ENCODE measurements at regions not wholly inside any gene's neighbourhood (a gene's known extent, or its start where the extent isn't known, plus 50 kb on each side); places are given as distances from the start of the nearest gene placed in this dataset.

GRCh38 chr2:7767902-7768301, 850.7 kb downstream of the RNF144A start:
- H3K27ac Mint-ChIP-seq = no peak overlapping the region
- intact Hi-C loops (cut with micrococcal nuclease) = no loop called here
- CTCF ChIA-PET = no interaction called here
- H3K4me3 Mint-ChIP-seq = no peak overlapping the region
- H3K9me3 Mint-ChIP-seq = peaks cover 15% of the 10 kb centered on the region
- H3K4me1 Mint-ChIP-seq (ENCODE audit: low read depth) = peaks cover 2% of the 10 kb centered on the region
- DNase-seq = no peak
- H3K36me3 Mint-ChIP-seq (ENCODE audit: low read depth) = peaks cover 13% of the 10 kb centered on the region
- peaks cover 4% of the 10 kb centered on the region for H3K27me3 Mint-ChIP-seq (ENCODE audit: low read depth)

GRCh38 chr2:7771781-7772180, 854.6 kb downstream of the RNF144A start:
- intact Hi-C loops (cut with micrococcal nuclease) = no loop called here
- Mint-ChIP-seq H3K36me3 (ENCODE audit: low read depth) (no peaks in the 10 kb centered on the region), H3K9me3 (no peaks in the 10 kb centered on the region), H3K27ac (no peak overlapping the region), H3K4me1 (ENCODE audit: low read depth) (peaks cover 20% of the 10 kb centered on the region), H3K27me3 (ENCODE audit: low read depth) (no peaks in the 10 kb centered on the region), H3K4me3 (no peak overlapping the region)
- CTCF ChIA-PET = interaction anchor here (1.2 kb wide), 1 partner anchor 14 kb away, joined by 4 read pairs; no protein-coding TSS in a partner anchor
- no peak for DNase-seq

GRCh38 chr2:7773362-7774360, 856.4 kb downstream of the RNF144A start:
- Mint-ChIP-seq H3K27ac (no peak overlapping the region), H3K36me3 (ENCODE audit: low read depth) (no peaks in the 10 kb centered on the region), H3K4me1 (ENCODE audit: low read depth) (peaks cover 20% of the 10 kb centered on the region), H3K9me3 (no peaks in the 10 kb centered on the region), H3K4me3 (no peak overlapping the region), H3K27me3 (ENCODE audit: low read depth) (no peaks in the 10 kb centered on the region)
- intact Hi-C loops (cut with micrococcal nuclease) = loop anchor here (1.0 kb wide), 2 partner anchors 15 to 53 kb away; no protein-coding TSS in a partner anchor
- CTCF ChIA-PET = no interaction called here
- DNase-seq = peak; percentile 59

- CTCF ChIA-PET = no interaction called here
- intact Hi-C loops (cut with micrococcal nuclease) = no loop called here
These were observed 857.3 kb downstream of the RNF144A start for GRCh38 chr2:7774481-7774880.

GRCh38 chr2:7777668-7778067, 860.5 kb downstream of the RNF144A start:
- no peak for DNase-seq
- Mint-ChIP-seq H3K4me1 (ENCODE audit: low read depth) (peaks cover 20% of the 10 kb centered on the region), H3K36me3 (ENCODE audit: low read depth) (no peaks in the 10 kb centered on the region), H3K9me3 (no peaks in the 10 kb centered on the region), H3K27me3 (ENCODE audit: low read depth) (no peaks in the 10 kb centered on the region), H3K27ac (no peak overlapping the region), H3K4me3 (no peak overlapping the region)
- intact Hi-C loops (cut with micrococcal nuclease) = no loop called here
- CTCF ChIA-PET = no interaction called here

More at GRCh38 chr2:7774481-7774880, 857.3 kb downstream of the RNF144A start:
- Mint-ChIP-seq H3K9me3 (no peaks in the 10 kb centered on the region), H3K36me3 (ENCODE audit: low read depth) (no peaks in the 10 kb centered on the region), H3K27me3 (ENCODE audit: low read depth) (no peaks in the 10 kb centered on the region), H3K27ac (no peak overlapping the region), H3K4me3 (no peak overlapping the region), H3K4me1 (ENCODE audit: low read depth) (peaks cover 20% of the 10 kb centered on the region)
- no peak for DNase-seq

- DNase-seq = no peak
- no peaks in the 10 kb centered on the region for H3K9me3 Mint-ChIP-seq
- no peaks in the 10 kb centered on the region for H3K27me3 Mint-ChIP-seq (ENCODE audit: low read depth)
- H3K4me3 Mint-ChIP-seq = no peak overlapping the region
- intact Hi-C loops (cut with micrococcal nuclease) = no loop called here
- no peaks in the 10 kb centered on the region for H3K36me3 Mint-ChIP-seq (ENCODE audit: low read depth)
- no peaks in the 10 kb centered on the region for H3K4me1 Mint-ChIP-seq (ENCODE audit: low read depth)
- no peak overlapping the region for H3K27ac Mint-ChIP-seq
- CTCF ChIA-PET = no interaction called here
These were observed 863.1 kb downstream of the RNF144A start for GRCh38 chr2:7780321-7780720.

GRCh38 chr2:7785700-7786099, 868.5 kb downstream of the RNF144A start:
- Mint-ChIP-seq H3K27me3 (ENCODE audit: low read depth) (no peaks in the 10 kb centered on the region), H3K4me1 (ENCODE audit: low read depth) (no peaks in the 10 kb centered on the region), H3K9me3 (no peaks in the 10 kb centered on the region), H3K4me3 (no peak overlapping the region), H3K27ac (no peak overlapping the region), H3K36me3 (ENCODE audit: low read depth) (no peaks in the 10 kb centered on the region)
- intact Hi-C loops (cut with micrococcal nuclease) = no loop called here
- CTCF ChIA-PET = interaction anchor here (1.1 kb wide), 1 partner anchor 115 kb away, joined by 3 read pairs; no protein-coding TSS in a partner anchor
- no peak for DNase-seq

GRCh38 chr2:7788736-7789135, 871.5 kb downstream of the RNF144A start:
- CTCF ChIA-PET = interaction anchor here (1.3 kb wide), 1 partner anchor 62 kb away, joined by 3 read pairs; no protein-coding TSS in a partner anchor
- no peak overlapping the region for H3K27ac Mint-ChIP-seq
- no peaks in the 10 kb centered on the region for H3K27me3 Mint-ChIP-seq (ENCODE audit: low read depth)
- H3K4me1 Mint-ChIP-seq (ENCODE audit: low read depth) = no peaks in the 10 kb centered on the region
- DNase-seq = no peak
- no peaks in the 10 kb centered on the region for H3K36me3 Mint-ChIP-seq (ENCODE audit: low read depth)
- no peaks in the 10 kb centered on the region for H3K9me3 Mint-ChIP-seq
- intact Hi-C loops (cut with micrococcal nuclease) = no loop called here
- no peak overlapping the region for H3K4me3 Mint-ChIP-seq

- peaks cover 7% of the 10 kb centered on the region for H3K4me1 Mint-ChIP-seq (ENCODE audit: low read depth)
- CTCF ChIA-PET = no interaction called here
- no peaks in the 10 kb centered on the region for H3K27me3 Mint-ChIP-seq (ENCODE audit: low read depth)
- no peak for DNase-seq
- H3K9me3 Mint-ChIP-seq = no peaks in the 10 kb centered on the region
- no peak overlapping the region for H3K4me3 Mint-ChIP-seq
- H3K36me3 Mint-ChIP-seq (ENCODE audit: low read depth) = no peaks in the 10 kb centered on the region
- intact Hi-C loops (cut with micrococcal nuclease) = no loop called here
- no peak overlapping the region for H3K27ac Mint-ChIP-seq
These were observed 874.9 kb downstream of the RNF144A start for GRCh38 chr2:7792031-7792651.

- Mint-ChIP-seq H3K36me3 (ENCODE audit: low read depth) (peaks cover 3% of the 10 kb centered on the region), H3K27me3 (ENCODE audit: low read depth) (no peaks in the 10 kb centered on the region), H3K9me3 (peaks cover 6% of the 10 kb centered on the region), H3K4me1 (ENCODE audit: low read depth) (peaks cover 7% of the 10 kb centered on the region), H3K27ac (no peak overlapping the region), H3K4me3 (no peak overlapping the region)
- CTCF ChIA-PET = no interaction called here
- intact Hi-C loops (cut with micrococcal nuclease) = no loop called here
- DNase-seq = no peak
These were observed 878.8 kb downstream of the RNF144A start for GRCh38 chr2:7795778-7796563.

- CTCF ChIA-PET = no interaction called here
- H3K27me3 Mint-ChIP-seq (ENCODE audit: low read depth) = no peaks in the 10 kb centered on the region
These were observed 881.8 kb upstream of the ID2 start for GRCh38 chr2:7800031-7800430.

GRCh38 chr2:7801212-7801611, 880.6 kb upstream of the ID2 start:
- H3K27me3 Mint-ChIP-seq (ENCODE audit: low read depth) = no peaks in the 10 kb centered on the region
- no peak overlapping the region for H3K4me3 Mint-ChIP-seq
- H3K27ac Mint-ChIP-seq = no peak overlapping the region
- CTCF ChIA-PET = no interaction called here
- H3K9me3 Mint-ChIP-seq = peaks cover 18% of the 10 kb centered on the region
- H3K36me3 Mint-ChIP-seq (ENCODE audit: low read depth) = peaks cover 4% of the 10 kb centered on the region
- no peak for DNase-seq
- no peaks in the 10 kb centered on the region for H3K4me1 Mint-ChIP-seq (ENCODE audit: low read depth)
- intact Hi-C loops (cut with micrococcal nuclease) = no loop called here

More at GRCh38 chr2:7800031-7800430, 881.8 kb upstream of the ID2 start:
- intact Hi-C loops (cut with micrococcal nuclease) = no loop called here
- Mint-ChIP-seq H3K9me3 (peaks cover 18% of the 10 kb centered on the region), H3K27ac (no peak overlapping the region), H3K36me3 (ENCODE audit: low read depth) (peaks cover 4% of the 10 kb centered on the region), H3K4me1 (ENCODE audit: low read depth) (peaks cover 7% of the 10 kb centered on the region), H3K4me3 (no peak overlapping the region)
- DNase-seq = no peak

Measured in activated naive CD4-positive, alpha-beta T cell treated with anti-CD3 and anti-CD28 coated beads for 36 hours (primary cell).